HG03103 (cell line): ENCODE measurements at regions not wholly inside any gene's neighbourhood (a gene's known extent, or its start where the extent isn't known, plus 50 kb on each side); places are given as distances from the start of the nearest gene placed in this dataset.

Source experiments
- ATAC-seq: cut with Tn5 transposase; IDR thresholded peaks from one replicate; pipeline ENCODE4 v1.9.1; 2021; ENCODE audit warnings: low read depth; ENCODE audit not compliant: unreplicated experiment

DNA sequence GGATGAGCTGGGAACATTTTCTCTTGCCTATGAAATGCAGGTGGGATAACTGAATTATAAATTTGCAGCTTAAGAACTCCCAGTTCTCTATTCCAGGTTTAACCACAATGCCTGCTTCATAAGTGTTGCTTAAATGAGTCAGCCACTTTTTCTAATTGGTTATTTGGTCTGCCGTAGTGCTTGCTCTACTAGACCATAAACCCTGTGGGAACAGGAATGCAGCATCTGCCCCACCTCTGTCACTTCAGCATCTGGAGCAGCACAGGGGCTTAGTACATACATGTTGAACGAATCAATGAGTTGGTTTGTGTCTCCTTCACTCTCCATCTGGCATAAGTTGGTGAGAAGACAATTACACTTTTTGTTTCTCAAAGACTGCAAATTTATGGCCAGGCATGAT lies 95.2 kb upstream of the PTER start:
- no peak for ATAC-seq

- no peak for ATAC-seq
These were observed 87.9 kb upstream of the PTER start for GRCh38 chr10:16348891-16349290.

DNA sequence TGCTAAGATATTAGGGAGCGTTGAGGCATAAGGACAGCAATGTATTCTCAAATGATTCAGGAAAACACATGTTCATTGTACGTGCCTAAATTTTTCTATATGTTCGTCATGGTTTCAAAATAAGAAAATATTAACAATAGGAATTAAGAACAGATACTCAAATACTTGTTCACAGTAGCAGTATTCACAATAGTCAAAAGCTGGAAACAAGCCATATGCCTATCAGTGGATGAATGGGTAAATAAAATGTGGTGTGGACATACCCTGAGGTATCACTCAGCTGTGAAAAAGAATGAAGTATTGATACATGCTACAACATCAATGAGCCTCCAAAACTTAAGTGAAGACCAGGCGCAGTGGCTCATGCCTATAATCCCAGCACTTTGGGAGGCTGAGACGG lies 84.7 kb upstream of the PTER start:
- no peak for ATAC-seq

- ATAC-seq = no peak
These were observed 76.8 kb upstream of the PTER start for GRCh38 chr10:16360001-16360400.

DNA sequence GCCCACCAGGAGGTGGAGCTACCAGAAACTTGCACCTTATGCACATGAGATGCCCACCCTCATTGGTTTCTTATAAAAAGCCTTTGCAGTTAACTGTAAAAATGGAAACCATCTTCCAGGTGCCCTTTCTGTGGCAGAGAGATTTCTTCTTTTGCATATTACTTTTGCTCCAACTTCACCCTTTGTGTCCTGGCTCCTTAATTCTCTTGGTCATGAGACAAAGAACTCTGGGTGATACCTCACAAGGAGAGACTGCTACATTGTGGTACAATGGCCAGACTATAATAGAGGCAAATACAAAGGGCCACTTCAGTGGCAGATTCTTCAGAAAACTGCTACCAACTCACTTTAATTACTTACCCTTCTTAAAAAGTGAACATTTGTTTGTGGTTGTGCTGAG lies 76.4 kb upstream of the PTER start:
- no peak for ATAC-seq

- ATAC-seq = no peak
These were observed 75.7 kb upstream of the PTER start for GRCh38 chr10:16361086-16361485.

DNA sequence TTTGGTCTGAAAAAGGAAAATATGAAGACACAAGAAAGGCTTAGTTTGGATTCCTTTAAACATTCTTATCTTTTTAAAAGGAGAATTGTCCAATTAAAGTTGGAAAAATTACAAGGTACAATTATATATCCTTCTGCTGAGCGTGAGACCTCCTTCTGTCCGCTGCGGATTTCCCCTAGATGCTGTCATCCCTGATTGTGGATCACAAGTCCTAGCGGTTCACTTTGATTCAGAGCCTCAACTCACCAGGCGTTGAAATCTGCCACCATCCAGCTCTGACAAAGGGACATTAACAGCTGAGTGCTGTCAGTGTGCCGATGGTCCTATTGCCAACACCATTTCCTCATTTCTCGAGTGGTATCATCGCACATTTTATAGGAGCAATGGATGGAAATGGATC lies 73.1 kb upstream of the PTER start:
- no peak for ATAC-seq

DNA sequence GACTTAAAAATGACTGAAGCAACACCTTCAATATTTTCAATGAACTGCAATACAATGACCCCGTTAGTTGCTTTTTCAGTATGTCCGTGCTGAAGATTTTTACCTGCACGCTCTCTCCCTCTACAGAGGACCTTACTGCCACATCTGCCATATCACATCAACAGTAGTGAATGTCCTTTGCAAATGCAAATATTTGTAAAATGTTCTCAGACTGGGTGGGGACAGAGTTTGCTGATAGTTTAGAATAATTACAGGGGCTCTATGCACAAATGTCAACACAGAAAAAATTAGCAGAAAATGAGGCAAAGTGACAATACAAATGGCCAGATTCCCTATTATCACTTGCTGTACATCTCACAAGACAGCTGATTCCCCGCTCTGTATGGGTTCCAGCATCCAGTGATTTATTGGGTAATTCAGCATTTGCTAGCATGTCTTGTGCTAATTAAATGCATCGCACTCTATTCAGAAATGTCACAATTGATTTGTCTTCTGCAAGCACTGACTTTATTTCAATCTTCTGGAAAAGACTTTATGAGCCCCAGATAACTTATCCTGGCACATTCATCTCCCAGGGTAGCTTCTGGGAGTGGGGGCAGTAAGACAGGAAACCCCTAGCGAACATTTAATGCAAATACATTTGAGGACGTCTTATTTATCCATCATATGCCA lies 69.1 kb upstream of the PTER start:
- no peak for ATAC-seq

- ATAC-seq = no peak
These were observed 55.7 kb upstream of the PTER start for GRCh38 chr10:16381083-16381482.

DNA sequence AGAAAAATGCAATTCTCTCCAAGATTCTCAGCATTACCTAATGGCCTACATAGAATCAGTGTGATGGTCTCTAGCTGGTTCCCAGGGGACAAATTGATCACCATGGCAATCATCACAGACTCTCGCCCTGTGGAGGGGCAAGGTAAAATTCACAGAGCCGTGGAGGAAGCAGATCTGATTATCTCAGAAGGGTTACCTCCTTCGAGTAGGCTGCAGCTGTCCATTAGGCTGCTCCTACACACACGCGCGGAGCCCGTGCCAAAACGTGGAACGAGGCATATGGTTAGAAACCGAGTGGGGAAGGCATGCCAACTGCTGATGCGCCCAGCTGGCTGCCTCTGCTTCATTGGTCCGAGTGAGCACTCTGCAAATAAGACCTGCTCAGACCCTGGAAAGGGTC lies 52.8 kb upstream of the PTER start:
- ATAC-seq = no peak

GRCh38 chr10:16386855-16387254 lies 50.0 kb upstream of the PTER start:
- ATAC-seq = no peak
